DND-41 (cell line): ENCODE measurements at regions not wholly inside any gene's neighbourhood (a gene's known extent, or its start where the extent isn't known, plus 50 kb on each side); places are given as distances from the start of the nearest gene placed in this dataset.
"Not testable (repeated sequence)": the region's sequence is repeated elsewhere in the genome, so short reads cannot be mapped to it uniquely, and the experiment has no call there.

Experiments
- ATAC-seq: fragments of 200-7000 bp; cut with Tn5 transposase; 3 replicates; pipeline ENCODE4 v1.9.1; 2021; ENCODE audit warnings: low read depth; ENCODE audit not compliant: insufficient read depth
- DNase-seq: peaks from one replicate; pipeline ENCODE4 v3.0.0-alpha.2; 2020
- H2AFZ ChIP-seq: 2 replicates; pipeline ENCODE4 v1.6.0; 2012; ENCODE audit warnings: low read depth, low read length
- H3K27ac ChIP-seq: 2 replicates; pipeline ENCODE4 v1.5.1; 2012; ENCODE audit warnings: low read length, inconsistent platforms
- H3K27me3 ChIP-seq: fragments of 200-600 bp; sonication (generic); 2 replicates; pipeline ENCODE4 v1.6.0; 2012; ENCODE audit warnings: low read length, mild to moderate bottlenecking, inconsistent platforms; ENCODE audit not compliant: insufficient read depth, poor library complexity
- H3K36me3 ChIP-seq: 2 replicates; pipeline ENCODE4 v1.5.1; 2012; ENCODE audit warnings: low read length, inconsistent platforms; ENCODE audit not compliant: insufficient read depth
- H3K4me1 ChIP-seq: 2 replicates; pipeline ENCODE4 v1.5.1; 2012; ENCODE audit warnings: mild to moderate bottlenecking, low read length; ENCODE audit not compliant: insufficient read depth
- H3K4me2 ChIP-seq: 2 replicates; pipeline ENCODE4 v1.6.0; 2012; ENCODE audit warnings: mild to moderate bottlenecking, moderate library complexity, low read length, inconsistent platforms; ENCODE audit not compliant: insufficient read depth
- H3K4me3 ChIP-seq, 2 experiments: fragments of 200-600 bp in 1 of 2; shearing (Covaris generic) in 1 of 2; 2 replicates each; pipeline ENCODE4 v1.5.1; 2012 to 2016; ENCODE audit warnings: inconsistent platforms in 2 of 2, low read length in 2 of 2, mild to moderate bottlenecking in 2 of 2, low read depth in 1 of 2, moderate library complexity in 1 of 2
- H3K79me2 ChIP-seq: 2 replicates; pipeline ENCODE4 v1.6.0; 2012; ENCODE audit warnings: low read length, inconsistent platforms; ENCODE audit not compliant: insufficient read depth
- H3K9ac ChIP-seq: 2 replicates; pipeline ENCODE4 v1.6.0; 2012; ENCODE audit warnings: low read depth, mild to moderate bottlenecking, inconsistent platforms, low read length, moderate library complexity
- H3K9me3 ChIP-seq: 2 replicates; pipeline ENCODE4 v1.5.1; 2012; ENCODE audit warnings: low read length, moderate library complexity, mild to moderate bottlenecking, inconsistent platforms; ENCODE audit not compliant: insufficient read depth, severe bottlenecking
- H4K20me1 ChIP-seq: 2 replicates; pipeline ENCODE4 v1.6.0; 2012; ENCODE audit warnings: low read length; ENCODE audit not compliant: insufficient read depth
- CTCF ChIP-seq: IDR thresholded peaks from 2 replicates; pipeline ENCODE4 v1.5.1; 2012; ENCODE audit warnings: borderline replicate concordance, low read length, moderate library complexity, mild to moderate bottlenecking; ENCODE audit not compliant: poor library complexity, severe bottlenecking; ENCODE audit errors: extremely low read depth
- EZH2 ChIP-seq: IDR thresholded peaks from 3 replicates; pipeline ENCODE4 v1.6.1; 2012; ENCODE audit warnings: borderline replicate concordance, low read depth, mild to moderate bottlenecking, moderate library complexity, low read length, inconsistent platforms; ENCODE audit not compliant: severe bottlenecking

GRCh38 chr20:55424968-55425367, 580.4 kb downstream of the CBLN4 start:
- H3K9me3 ChIP-seq = no peaks in the 10 kb centered on the region
- no peaks in the 10 kb centered on the region for H3K79me2 ChIP-seq
- H3K9ac ChIP-seq = no peak overlapping the region
- H3K4me3 ChIP-seq = no peak overlapping the region
- TF ChIP-seq CTCF = no peak
- no peak overlapping the region for H3K4me2 ChIP-seq
- no peak for DNase-seq
- ATAC-seq = no peak
- H4K20me1 ChIP-seq = no peaks in the 10 kb centered on the region
- H3K36me3 ChIP-seq = no peaks in the 10 kb centered on the region
- no peak overlapping the region for H3K27ac ChIP-seq
- H3K27me3 ChIP-seq = peaks cover 5% of the 10 kb centered on the region
- no peak overlapping the region for H2AFZ ChIP-seq
- no peaks in the 10 kb centered on the region for H3K4me1 ChIP-seq

GRCh38 chr20:55424476-55424875, 580.8 kb downstream of the CBLN4 start:
- no peaks in the 10 kb centered on the region for H3K36me3 ChIP-seq
- ATAC-seq (no peak), DNase-seq (no peak)
- no peak overlapping the region for H3K9ac ChIP-seq
- H3K4me1 ChIP-seq = no peaks in the 10 kb centered on the region
- H3K79me2 ChIP-seq = no peaks in the 10 kb centered on the region
- H3K27me3 ChIP-seq = peaks cover 5% of the 10 kb centered on the region
- H3K27ac ChIP-seq = no peak overlapping the region
- H2AFZ ChIP-seq = no peak overlapping the region
- H4K20me1 ChIP-seq = no peaks in the 10 kb centered on the region
- no peak for TF ChIP-seq CTCF
- no peak for TF ChIP-seq EZH2
- H3K9me3 ChIP-seq = no peaks in the 10 kb centered on the region
- no peak overlapping the region for H3K4me3 ChIP-seq
- H3K4me2 ChIP-seq = no peak overlapping the region

GRCh38 chr20:55417836-55418235, 587.5 kb downstream of the CBLN4 start:
- DNase-seq = no peak
- Histone ChIP-seq H3K79me2 (no peaks in the 10 kb centered on the region), H3K27ac (no peak overlapping the region), H3K9me3 (no peaks in the 10 kb centered on the region), H4K20me1 (no peaks in the 10 kb centered on the region), H3K4me2 (no peak overlapping the region), H3K27me3 (no peaks in the 10 kb centered on the region), H3K36me3 (no peaks in the 10 kb centered on the region), H3K4me3 (no peak overlapping the region), H3K4me1 (no peaks in the 10 kb centered on the region), H3K9ac (no peak overlapping the region), H2AFZ (no peak overlapping the region)
- TF ChIP-seq EZH2 (no peak), CTCF (no peak)
- ATAC-seq = no peak

GRCh38 chr20:55415567-55416142, 589.7 kb downstream of the CBLN4 start:
- no peaks in the 10 kb centered on the region for H3K4me1 ChIP-seq
- H3K79me2 ChIP-seq = no peaks in the 10 kb centered on the region
- DNase-seq (no peak), ATAC-seq (no peak)
- no peak overlapping the region for H3K9ac ChIP-seq
- H3K36me3 ChIP-seq = no peaks in the 10 kb centered on the region
- no peaks in the 10 kb centered on the region for H3K27me3 ChIP-seq
- H3K27ac ChIP-seq = no peak overlapping the region
- H3K4me2 ChIP-seq = no peak overlapping the region
- H4K20me1 ChIP-seq = no peaks in the 10 kb centered on the region
- TF ChIP-seq EZH2 (no peak), CTCF (peak; percentile 45)
- no peak overlapping the region for H2AFZ ChIP-seq
- no peak overlapping the region for H3K4me3 ChIP-seq
- no peaks in the 10 kb centered on the region for H3K9me3 ChIP-seq

GRCh38 chr20:55412508-55412907, 592.8 kb downstream of the CBLN4 start:
- not testable (repeated sequence) for H3K4me1 ChIP-seq, H3K27me3 ChIP-seq, ATAC-seq

More at GRCh38 chr20:55412508-55412907, 592.8 kb downstream of the CBLN4 start:
- not testable (repeated sequence) for H3K36me3 ChIP-seq, H3K4me3 ChIP-seq, H3K27ac ChIP-seq, H3K79me2 ChIP-seq, H3K4me2 ChIP-seq, DNase-seq, H3K9ac ChIP-seq, H3K9me3 ChIP-seq, H4K20me1 ChIP-seq, H2AFZ ChIP-seq
